GM19455 (cell line): ENCODE measurements at regions not wholly inside any gene's neighbourhood (a gene's known extent, or its start where the extent isn't known, plus 50 kb on each side); places are given as distances from the start of the nearest gene placed in this dataset.
"Not testable (repeated sequence)": the region's sequence is repeated elsewhere in the genome, so short reads cannot be mapped to it uniquely, and the experiment has no call there.

Experiments
- ATAC-seq: cut with Tn5 transposase; IDR thresholded peaks from one replicate; pipeline ENCODE4 v1.9.1; 2021; ENCODE audit not compliant: unreplicated experiment

DNA sequence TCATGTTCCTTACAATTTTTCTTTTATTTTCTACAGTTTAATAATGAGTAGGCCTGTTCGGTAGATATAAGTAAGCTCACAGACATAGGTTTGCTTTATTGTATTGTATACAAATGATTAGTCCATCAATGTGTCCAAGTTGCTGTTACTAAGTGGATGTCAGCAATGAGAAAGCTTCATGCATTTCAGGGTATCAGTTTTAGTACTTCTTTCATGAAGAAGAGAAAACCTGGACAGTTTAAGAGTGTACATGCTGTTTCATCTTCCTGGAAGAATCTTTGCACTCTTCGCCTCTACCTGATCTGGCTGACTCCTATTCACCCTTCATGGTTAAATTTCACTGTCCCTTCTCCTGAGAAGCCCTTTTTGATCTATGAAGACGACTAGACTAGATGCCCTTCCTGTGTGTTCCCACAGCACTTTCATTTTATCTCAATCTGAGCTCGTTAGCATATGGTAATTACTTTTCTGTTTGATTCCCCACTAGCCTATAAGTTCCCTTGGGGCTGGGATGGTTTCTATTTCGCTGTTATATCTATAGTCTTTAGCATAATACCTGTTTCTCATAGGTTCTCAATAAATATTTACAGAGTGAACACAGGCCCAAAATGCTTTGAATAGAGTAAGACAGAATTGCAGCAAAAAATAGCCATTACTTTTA, 70.7 kb downstream of the CETN3 start:
- ATAC-seq = no peak

DNA sequence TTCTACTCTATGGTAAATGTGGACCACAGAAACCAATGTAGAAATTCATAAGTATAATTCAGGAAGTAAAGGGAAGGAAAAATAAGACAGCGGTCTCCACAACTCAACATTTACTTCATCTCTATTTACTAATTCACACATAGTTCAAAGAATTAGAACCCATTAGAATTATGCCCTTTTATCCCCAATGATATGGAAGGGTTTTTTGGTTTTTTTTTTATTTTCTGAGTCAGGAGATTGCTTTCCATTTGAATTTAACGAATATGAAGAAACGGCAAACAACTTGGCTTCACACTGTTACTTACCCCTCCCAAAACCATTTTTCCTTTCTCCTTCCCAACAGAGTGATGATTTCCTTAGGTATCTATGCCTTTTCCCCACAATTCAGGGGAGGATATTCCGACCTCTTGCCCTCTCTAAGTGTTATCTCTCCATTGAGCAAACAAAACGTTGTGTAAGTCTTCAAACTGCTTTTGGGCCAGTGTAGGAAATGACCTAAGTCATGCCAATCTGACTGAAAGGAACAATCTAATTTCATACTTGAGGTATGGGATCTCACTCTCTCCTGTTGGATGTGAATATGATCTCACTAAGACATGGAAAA, 72.0 kb downstream of the CETN3 start:
- ATAC-seq = no peak

DNA sequence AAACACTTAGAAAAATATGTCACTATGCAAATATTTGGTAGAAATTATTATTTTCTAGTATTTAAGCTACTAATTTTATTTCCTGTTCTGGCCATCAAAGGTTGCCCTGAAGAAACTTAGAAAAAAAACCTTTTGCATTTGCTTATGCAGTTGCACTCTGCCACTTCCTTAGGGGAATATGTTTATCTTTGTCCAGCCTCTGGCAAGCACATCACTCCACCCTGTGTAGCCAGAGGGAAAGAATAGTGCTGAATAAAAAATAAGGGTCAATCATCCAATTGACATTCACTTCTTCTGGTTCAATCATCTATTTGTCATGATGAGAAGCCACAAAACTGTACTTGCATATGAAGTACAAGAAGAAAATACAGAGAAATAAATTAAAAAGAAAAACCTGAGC, 72.8 kb downstream of the CETN3 start:
- no peak for ATAC-seq

DNA sequence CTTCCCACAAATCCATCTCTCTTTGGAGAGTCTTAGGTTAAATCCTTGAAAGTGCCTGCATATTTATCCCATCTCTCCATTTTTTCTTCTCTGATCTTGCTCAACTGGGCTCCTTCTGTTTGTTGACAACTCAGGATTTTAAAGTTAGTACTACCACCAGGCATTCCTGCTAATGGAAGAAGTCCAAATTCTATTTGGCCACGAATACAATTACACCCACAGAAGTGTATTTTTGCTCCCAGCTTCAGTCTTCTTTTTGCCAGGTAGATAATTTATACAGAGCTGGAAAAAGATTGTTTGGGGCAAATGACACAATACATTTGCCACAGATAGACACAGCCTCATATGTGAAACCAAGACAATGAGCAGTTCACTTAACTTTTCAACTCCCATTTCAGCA, 74.8 kb downstream of the CETN3 start:
- no peak for ATAC-seq

DNA sequence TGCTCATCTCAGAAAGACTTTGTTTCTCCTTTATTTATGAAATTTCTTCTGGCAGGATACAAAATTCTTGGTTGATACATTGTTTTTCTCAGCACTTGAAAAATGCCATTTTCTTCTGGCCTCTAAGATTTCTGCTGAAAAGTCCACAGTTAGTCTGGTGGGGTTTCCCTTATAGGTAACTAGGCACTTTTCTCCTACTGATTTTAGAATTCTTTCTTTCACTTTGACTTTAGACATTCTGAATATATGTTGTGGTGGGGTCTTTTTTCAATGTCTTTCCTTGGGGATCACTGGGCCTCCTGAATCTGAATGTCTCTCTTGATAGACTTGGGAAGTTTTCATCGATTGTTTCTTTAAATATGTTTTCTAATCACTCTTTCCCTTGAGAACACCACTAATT, 79.6 kb downstream of the CETN3 start:
- no peak for ATAC-seq

DNA sequence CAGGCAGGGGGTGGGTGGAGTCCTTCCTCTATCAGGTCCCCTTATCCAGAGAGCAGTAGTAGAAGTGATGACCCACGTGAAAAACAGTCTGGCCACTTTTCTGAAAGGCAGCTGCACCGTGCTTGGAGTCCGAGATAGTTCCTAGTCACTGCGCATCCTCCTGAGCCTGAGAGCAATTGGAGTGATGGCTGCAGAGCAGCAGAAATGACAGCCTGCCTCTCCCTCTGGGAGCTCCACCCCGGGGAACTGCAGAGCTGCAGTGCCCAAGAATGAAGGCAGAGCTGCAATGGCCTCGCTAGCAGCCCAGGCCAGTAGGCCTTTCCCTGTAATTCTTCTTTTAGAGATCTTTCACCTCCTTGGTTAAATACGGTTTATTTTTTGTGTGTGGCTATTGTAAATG, 82.6 kb downstream of the CETN3 start:
- ATAC-seq = no peak

DNA sequence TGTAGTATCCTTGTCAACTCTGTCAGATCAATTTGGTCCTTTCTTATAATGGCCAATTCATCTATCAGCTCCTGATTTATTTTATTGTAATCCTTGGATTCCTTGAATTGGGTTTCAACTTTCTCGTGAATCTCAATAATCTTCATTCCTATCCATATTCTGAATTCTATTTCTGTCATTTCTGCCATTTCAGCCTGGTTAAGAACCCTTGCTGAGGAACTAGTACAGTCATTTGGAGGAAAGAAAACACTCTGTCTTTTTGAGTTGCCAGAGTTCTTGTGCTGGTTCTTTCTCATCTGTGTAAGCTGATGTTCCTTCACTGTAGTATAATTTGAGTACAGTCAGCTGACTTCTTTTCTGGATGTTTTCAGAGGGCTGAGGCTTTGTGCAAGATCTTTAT, 84.5 kb downstream of the CETN3 start:
- ATAC-seq = no peak

DNA sequence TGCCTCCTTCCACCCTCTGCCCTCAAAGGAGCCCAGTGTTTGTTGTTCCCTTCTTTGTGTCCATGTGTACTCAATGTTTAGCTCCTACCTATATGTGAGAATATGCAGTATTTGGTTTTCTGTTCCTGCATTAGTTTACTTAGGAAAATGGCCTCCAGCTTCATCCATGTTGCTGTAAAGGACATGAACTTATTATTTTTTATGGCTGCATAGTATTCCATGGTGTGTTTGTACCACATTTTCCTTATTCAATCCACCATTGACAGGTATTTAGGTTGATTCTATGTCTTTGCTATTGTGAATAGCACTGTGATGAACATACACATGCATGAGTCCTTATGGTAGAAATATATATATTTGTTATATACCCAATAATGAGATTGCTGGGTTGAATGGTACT, 89.2 kb downstream of the CETN3 start:
- ATAC-seq = not testable (repeated sequence)

DNA sequence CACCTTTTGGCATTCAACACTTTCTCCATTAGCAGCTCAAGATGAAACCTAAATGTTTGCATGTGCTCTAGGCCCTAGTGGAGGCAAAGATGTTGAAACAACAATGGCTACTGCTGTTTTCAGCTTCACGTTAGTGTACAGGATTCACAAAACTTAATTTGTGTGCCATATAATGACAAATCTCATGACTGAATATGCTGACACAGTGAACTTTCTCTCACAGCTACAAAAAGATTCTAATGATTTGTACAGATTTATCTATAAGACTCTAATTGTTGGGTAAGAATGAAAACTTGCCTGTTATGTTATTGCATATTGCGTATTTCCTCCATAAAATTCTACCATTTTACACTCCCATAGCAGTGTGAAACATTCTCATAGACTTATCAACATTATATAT, 97.5 kb downstream of the CETN3 start:
- ATAC-seq = no peak

DNA sequence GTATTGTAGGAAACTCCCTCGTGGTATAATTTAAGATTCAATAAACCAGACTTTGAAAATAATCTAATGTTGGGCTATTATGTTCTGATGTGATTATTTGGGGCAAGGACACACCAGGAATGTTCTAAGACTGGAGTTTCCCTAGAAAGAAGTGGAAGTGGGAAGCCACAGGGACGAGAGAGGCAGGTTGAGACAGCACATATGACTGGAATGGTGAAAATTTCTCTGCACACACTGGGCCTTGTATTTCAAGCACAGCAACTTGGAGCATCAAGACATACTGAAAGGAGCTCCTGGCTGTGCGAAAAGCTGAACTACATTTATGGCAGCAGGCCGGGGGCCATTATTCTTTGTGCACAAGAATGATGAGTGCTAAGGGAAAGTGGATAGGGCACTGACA, 98.2 kb downstream of the CETN3 start:
- no peak for ATAC-seq

DNA sequence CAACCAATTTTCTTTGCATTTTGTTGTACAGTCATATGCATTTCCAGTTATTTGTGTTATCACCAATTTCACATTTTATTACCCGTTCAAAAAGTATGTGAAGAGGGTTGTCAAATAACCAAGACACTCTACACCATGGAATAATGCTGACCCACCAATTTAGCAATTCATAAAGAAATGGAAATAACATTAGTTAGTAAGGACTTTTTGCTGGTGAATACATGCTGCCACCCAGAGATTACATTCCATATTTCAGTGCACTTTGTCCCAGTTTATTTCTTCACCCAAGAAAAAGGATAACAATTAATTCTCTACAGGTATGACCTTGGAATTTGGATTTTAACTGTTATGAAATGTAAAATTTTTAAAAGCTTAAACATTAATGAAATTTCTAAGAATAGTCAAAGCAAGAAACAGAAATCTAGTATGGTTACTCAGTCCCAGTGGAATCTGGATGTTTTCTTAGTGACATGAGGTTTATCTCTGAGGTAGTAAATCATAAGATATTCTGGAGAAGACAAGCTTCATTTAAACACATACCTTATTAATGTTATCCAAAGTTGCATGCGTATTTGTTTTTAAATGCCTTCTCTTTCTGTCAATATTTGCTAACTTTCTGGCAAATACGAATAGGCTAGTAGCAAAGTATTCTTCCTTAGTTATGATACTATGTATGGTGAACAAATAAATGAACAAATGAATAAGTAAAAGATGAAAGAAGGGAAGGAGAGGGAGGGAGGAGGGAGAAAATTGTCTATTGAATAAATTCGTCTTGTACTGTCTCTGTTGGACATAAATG, 100.6 kb downstream of the CETN3 start:
- ATAC-seq = no peak

DNA sequence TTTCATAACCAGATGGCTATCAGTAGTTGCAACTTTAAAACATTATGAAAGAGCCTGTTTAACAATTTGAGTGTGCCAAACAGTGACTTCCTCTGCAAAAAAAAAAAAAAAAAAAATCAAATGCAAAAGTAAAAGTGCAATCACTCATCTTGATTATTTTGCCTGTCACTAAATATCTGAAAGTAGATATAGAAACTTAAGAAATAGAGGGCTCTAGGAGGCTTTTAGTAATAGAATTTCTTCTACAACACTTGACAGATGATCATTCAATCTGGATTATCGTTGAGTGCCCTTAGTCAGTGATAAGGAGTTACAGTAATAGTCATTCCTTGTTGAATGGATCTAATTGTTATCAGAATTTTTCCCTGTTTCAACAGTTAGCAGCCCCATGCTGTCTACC, 101.8 kb downstream of the CETN3 start:
- no peak for ATAC-seq

DNA sequence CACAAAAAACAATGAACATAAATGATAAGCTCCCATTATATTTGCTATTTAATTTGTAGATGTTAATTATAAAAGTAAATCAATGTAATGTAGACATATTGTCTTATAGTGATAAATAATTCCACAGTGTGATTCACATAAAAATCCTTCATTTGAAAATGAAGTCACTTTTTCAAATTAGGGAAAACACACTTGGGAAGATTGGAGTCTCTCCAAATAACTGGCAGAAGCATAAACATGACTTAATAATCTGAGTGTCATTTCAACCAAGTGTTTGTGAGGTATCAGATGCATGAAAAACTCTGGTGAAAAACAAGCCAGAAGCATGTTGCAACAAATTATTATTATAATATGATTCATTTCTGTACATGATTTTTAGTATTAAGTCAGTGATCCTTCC, 102.2 kb downstream of the CETN3 start:
- no peak for ATAC-seq

DNA sequence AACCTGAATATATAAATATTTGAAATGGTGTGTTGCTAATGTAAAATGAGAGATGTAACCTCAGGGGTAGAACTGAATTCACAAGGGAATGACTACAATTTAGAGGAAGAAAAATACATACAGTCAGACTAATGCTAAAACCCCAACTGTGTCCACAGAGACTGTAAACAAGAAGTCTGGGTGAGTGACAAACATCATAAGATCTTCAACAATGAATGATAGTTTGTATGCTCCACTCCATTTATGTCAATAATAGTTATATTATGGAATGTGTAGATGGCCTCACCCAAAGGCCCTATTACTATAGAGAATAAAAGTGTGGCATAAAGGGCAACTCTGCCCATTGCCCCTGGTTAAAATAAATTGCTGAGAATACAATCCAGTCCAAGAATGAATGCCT, 102.9 kb downstream of the CETN3 start:
- no peak for ATAC-seq

DNA sequence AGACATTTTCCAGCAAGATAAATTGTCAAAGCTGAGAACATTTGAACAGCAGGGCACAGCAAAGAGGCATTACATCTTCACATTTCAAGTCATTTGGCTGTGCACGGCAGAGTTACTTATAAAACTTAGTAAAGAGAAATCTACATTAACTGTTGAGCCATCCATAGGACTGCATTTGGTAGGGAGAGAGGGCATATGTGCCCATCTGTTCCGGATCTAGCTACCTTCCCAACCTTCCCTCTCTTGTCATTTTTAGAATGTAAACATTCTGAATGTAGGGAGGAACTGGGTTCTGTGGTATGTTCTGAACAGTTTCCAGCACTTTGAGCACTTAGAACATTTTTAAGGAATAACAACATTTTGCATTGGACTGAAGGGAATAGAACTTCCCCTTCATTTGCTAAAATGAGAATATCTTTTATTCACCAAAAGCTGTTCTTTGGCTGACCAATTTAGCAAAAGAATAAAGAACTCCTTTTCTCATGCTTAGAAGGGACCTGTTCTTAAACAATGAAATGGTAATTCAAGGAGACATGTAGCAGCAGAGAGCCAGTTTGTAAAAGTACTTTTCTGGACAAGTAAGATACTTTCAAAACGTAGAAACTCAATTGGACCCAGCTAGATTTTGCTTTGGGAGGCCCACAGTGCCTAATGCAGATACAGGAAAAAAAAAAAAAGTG, 104.4 kb downstream of the CETN3 start:
- no peak for ATAC-seq

DNA sequence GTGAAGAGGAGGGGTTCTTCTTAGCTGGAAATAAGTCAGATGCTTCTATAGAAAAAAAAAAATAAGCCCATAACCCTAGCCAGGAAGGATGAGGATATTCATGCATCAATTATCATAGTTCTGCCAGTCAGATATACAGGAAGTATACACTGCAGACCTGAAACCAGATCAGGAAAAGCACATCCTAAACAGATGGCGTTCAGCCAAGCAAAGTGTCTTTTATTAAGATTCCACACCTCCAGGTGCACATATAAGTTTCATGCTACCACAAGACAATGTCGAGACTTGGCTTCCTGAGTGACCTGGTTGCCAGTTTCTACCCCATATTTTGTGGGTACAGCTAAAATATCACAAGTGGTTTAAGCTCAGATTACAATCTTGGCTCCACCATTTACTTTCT, 108.3 kb downstream of the CETN3 start:
- ATAC-seq = no peak

DNA sequence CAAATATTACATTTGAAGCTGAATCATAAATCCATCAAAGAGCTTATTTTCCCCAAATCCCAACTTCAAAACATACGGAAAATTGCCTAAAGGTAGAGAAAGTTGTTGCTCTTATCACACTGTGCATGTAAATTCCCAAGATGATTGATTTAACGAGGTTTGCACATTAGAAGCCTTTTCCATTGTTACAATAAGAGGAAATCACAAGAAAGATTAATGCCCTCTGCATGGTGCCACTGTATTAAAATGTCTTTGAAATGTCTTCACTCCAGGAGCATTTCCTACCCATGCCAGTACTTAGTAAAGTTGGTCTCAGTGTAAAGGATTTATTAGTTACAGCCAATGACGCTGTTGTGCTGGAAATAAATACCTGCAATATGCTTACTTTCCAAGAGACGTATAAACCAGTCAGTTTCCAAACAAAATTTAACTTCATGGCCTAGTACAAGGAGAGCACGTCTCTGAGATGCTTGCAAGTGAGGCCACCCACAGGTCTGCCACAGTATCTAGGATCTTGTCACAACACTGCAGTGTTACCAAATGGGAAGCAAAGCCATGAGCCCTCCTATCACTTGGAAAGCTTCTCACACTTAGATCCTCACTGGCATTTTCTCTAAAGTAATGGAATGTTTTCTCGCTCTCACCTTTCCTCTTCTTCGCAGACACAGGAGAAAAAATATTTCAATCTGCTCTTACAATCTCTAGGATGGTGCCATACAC, 112.4 kb downstream of the CETN3 start:
- no peak for ATAC-seq

DNA sequence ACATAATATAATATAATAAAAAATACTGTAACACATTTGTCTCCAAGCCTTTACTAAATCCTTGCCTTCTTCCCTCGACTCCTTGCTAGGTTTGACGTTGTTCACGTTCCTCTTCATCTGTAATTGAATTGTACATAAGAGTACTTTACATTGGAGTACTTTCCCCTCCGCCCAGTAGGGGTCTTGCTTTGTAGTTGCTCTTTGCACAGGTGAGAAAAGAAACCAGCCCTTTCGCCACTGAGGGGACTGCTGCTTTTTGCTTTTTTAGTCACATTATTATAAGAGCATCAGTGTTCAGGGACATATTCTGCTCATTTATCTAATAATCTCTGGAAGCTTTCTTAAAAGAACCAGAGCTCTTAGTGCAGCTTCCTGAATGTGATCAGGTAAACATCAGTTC, 115.0 kb downstream of the CETN3 start:
- no peak for ATAC-seq

DNA sequence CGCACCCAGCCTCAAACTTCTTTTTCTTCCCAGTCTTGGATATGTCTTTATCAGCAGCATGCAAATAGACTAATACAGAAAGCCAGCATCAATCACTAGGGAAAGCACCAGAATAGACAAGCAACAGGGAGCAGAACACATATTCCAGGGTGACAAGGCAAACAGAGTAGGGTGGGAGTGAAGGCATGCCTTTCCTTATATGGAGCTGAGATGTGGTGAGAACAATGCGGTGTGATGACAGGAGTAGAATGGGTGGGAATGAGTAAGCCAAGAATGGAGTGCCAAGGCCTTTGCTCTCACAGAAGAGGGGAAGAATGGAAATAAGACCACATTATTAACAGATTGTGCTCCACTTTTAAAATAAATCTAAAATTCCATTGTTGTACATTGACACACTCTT, 115.6 kb downstream of the CETN3 start:
- ATAC-seq = no peak

DNA sequence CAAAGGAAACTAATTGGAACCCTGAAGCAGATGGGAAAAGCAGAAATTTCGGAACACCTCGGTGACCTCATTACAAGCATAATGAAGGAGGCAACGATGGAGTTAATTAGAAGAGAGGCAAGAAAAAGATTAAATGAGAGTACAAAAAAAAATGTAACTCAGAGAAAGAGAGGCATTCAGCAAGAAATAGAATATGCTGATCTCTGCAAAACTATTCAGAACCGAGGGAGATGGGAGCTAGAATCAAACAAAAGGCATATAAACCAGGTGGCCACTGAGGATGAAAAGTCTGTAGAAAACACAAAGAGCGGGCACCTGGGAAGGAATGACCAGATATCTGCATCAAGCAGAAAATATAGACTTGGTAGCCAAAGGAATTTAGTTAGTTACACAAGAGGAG, 118.9 kb downstream of the CETN3 start:
- ATAC-seq = no peak

DNA sequence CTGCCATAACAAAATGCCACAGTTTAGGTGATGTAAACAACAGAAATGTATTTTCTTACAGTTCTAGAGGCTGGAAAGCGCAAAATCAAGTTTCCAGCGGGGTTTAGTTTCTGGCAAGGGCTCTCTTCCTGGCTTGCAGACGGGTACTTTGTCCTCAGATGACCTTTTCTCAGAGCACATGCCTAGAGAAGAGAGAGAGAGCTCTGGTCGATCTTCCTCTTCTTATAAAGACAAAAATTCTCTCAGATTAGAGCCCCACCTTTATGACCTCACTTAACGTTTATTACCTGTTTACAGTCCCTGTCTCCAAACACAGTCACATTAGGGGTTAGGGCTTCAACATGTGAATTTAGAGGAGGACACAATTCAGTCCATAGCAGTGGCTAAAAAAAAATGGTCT, 119.7 kb downstream of the CETN3 start:
- ATAC-seq = no peak
